Sciatic nerve (tissue), 2 donors: ENCODE measurements at regions not wholly inside any gene's neighbourhood (a gene's known extent, or its start where the extent isn't known, plus 50 kb on each side); places are given as distances from the start of the nearest gene placed in this dataset.

Experiments used
- ATAC-seq: fragments of 200-7000 bp; cut with Tn5 transposase; one replicate; pipeline ENCODE4 v1.9.1; 2020; ENCODE audit warnings: mild to moderate bottlenecking, moderate library complexity
- DNase-seq: peaks from one replicate; pipeline ENCODE4 v3.0.0-alpha.2; 2020; ENCODE audit warnings: low spot score
- intact Hi-C: fragments of 100-400 bp; cut with DNase I; formaldehyde crosslinking; loops from one replicate; pipeline ENCODE4 v1.14.2; 2022
- donor health status: DM: no; HTN: no; CAD: no.
- donor health status: DM: no; HTN: no; CAD: no.

- no peak for ATAC-seq
- DNase-seq: no peak
- intact Hi-C loops: no loop called here
Observed at GRCh38 chrX:40488296-40488695, 92.5 kb upstream of the ATP6AP2 start.

GRCh38 chrX:40485973-40486372 lies 94.8 kb upstream of the ATP6AP2 start:
- intact Hi-C loops: no loop called here
- DNase-seq (no peak), ATAC-seq (no peak)

- DNase-seq (no peak), ATAC-seq (no peak)
- intact Hi-C loops: no loop called here
Observed at GRCh38 chrX:40485102-40485826, 95.5 kb upstream of the ATP6AP2 start.

- ATAC-seq (no peak), DNase-seq (no peak)
- intact Hi-C loops: no loop called here
Observed at GRCh38 chrX:40484408-40485091, 96.2 kb upstream of the ATP6AP2 start.

- no peak for ATAC-seq
- DNase-seq: no peak
- intact Hi-C loops: no loop called here
Observed at GRCh38 chrX:40483502-40483901, 97.3 kb upstream of the ATP6AP2 start.

GRCh38 chrX:40479777-40480318 lies 100.9 kb upstream of the ATP6AP2 start:
- ATAC-seq (no peak), DNase-seq (no peak)
- intact Hi-C loops: no loop called here

- DNase-seq (no peak), ATAC-seq (no peak)
- intact Hi-C loops: no loop called here
Observed at GRCh38 chrX:40478474-40479065, 102.2 kb upstream of the ATP6AP2 start.

GRCh38 chrX:40476958-40477357 lies 103.8 kb upstream of the ATP6AP2 start:
- ATAC-seq: no peak

GRCh38 chrX:40474645-40475044 lies 106.1 kb upstream of the ATP6AP2 start:
- no peak for DNase-seq
- intact Hi-C loops: no loop called here
- no peak for ATAC-seq

More at GRCh38 chrX:40476958-40477357, 103.8 kb upstream of the ATP6AP2 start:
- intact Hi-C loops: no loop called here
- DNase-seq: no peak

GRCh38 chrX:40474205-40474626 lies 106.6 kb upstream of the ATP6AP2 start:
- intact Hi-C loops: no loop called here
- no peak for DNase-seq
- no peak for ATAC-seq

GRCh38 chrX:40473460-40474204 lies 107.1 kb upstream of the ATP6AP2 start:
- intact Hi-C loops: no loop called here
- ATAC-seq: no peak

GRCh38 chrX:40471965-40472648 lies 108.7 kb upstream of the ATP6AP2 start:
- intact Hi-C loops: no loop called here
- ATAC-seq (peak; percentile 57), DNase-seq (no peak)

More at GRCh38 chrX:40473460-40474204, 107.1 kb upstream of the ATP6AP2 start:
- no peak for DNase-seq

- DNase-seq (no peak), ATAC-seq (no peak)
- intact Hi-C loops: no loop called here
Observed at GRCh38 chrX:40470830-40471429, 109.8 kb upstream of the ATP6AP2 start.

- DNase-seq (no peak), ATAC-seq (no peak)
- intact Hi-C loops: no loop called here
Observed at GRCh38 chrX:40469316-40469715, 111.5 kb upstream of the ATP6AP2 start.

- DNase-seq (peak; percentile 70), ATAC-seq (peak; percentile 93)
- intact Hi-C loops: no loop called here
Observed at GRCh38 chrX:40468033-40468846, 112.5 kb upstream of the ATP6AP2 start.

- DNase-seq (no peak), ATAC-seq (no peak)
- intact Hi-C loops: no loop called here
Observed at GRCh38 chrX:40467454-40467853, 113.3 kb upstream of the ATP6AP2 start.

GRCh38 chrX:40465735-40466551 lies 114.8 kb upstream of the ATP6AP2 start:
- peak; percentile 36 for ATAC-seq

More at GRCh38 chrX:40465735-40466551, 114.8 kb upstream of the ATP6AP2 start:
- DNase-seq: no peak
- intact Hi-C loops: no loop called here
